ENCODE measurements at regions not wholly inside any gene's neighbourhood (a gene's known extent, or its start where the extent isn't known, plus 50 kb on each side); places are given as distances from the start of the nearest gene placed in this dataset.

DNA sequence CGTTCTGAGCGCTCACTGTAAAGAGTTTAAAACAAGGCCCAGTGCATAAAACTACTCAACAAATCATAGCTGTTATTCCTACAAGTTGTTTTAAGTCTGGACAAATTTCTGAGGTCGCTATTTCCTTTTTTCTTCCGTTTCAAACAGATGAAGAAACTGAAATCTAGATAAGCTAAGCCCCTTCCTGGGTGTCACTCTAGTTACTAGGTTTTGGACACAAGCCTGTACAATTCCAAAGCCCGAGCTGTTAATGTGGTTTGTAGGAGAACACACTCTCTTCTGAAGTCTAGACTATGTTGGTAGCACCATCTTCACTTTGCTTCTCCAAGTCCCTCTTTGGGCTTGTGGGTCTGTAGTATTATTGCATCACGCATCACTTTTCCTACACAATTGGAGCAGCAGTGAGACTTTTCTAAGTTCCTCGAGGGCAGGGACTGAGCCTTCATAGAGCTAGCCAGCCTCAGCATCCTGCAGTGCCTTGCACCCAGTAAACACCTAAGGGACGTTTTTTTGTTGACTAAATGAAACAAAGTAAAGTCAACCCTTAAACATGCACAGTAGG, 142.6 kb upstream of the PROK2 start:
- intact Hi-C loops (cut with micrococcal nuclease) = no loop called here

DNA sequence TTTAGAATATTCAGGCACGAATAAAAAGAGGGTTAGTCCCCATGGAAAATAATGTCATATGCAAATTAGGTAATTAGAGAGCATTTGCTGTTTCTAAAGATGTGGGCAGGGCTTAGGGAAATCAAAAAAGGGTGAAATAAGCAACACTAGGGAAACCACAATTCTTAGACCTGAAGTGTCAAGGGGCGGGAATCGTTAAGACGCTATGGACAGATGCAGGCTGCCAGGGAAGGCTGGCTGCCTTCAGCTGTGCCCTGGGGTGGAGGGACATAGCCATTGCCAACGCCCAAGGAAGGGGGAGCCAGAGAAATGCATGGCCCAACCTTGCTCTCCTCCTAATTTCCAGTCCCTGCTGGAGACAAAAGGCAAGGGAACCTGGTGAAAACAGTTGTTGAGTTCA, 141.7 kb upstream of the PROK2 start:
- intact Hi-C loops (cut with micrococcal nuclease) = loop anchor here (1.0 kb wide), 1 partner anchor 896 kb away; no protein-coding TSS in a partner anchor

DNA sequence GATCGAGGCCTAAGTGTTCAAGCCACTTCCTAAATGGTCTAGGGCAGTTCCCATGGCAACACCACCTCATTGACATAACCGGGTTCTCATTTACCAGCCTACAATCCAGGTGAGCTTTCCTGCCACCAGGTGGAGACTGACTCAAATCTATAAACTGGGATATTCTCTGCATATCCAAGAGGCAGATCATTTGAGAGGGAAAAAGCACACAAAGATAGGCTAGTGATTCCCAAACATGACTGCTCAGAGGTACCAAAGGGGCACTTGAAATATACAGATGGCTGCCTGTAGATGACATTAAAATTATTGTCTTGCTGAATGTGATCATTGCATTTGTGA, 141.3 kb upstream of the PROK2 start:
- intact Hi-C loops (cut with micrococcal nuclease) = loop anchor here (1.0 kb wide), 1 partner anchor 896 kb away; no protein-coding TSS in a partner anchor

DNA sequence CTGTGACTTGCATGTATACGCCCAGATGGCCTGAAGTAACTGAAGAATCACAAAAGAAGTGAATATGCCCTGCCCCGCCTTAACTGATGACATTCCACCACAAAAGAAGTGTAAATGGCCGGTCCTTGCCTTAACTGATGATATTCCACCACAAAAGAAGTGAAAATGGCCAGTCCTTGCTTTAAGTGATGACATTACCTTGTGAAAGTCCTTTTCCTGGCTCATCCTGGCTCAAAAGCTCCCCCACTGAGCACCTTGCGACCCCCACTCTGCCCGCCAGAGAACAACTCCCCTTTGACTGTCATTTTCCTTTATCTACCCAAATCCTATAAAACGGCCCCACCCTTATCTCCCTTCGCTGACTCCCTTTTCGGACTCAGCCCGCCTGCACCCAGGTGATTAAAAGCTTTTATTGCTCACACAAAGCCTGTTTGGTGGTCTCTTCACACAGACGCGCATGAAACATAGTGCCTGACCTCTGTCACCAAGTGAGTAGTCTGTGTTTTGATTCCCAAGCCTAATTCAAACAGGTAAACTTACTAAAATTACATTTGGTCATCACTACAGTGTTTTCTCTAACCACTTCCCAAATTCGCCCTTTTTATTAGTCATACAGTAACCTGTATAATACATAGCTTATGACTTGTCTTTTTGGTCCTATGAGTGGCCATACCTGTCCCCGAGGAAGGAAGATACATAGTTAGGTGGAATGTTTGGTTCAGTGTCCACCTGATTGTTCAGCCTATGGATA, 140.7 kb upstream of the PROK2 start:
- intact Hi-C loops (cut with micrococcal nuclease) = loop anchor here (1.0 kb wide), 1 partner anchor 897 kb away; no protein-coding TSS in a partner anchor

DNA sequence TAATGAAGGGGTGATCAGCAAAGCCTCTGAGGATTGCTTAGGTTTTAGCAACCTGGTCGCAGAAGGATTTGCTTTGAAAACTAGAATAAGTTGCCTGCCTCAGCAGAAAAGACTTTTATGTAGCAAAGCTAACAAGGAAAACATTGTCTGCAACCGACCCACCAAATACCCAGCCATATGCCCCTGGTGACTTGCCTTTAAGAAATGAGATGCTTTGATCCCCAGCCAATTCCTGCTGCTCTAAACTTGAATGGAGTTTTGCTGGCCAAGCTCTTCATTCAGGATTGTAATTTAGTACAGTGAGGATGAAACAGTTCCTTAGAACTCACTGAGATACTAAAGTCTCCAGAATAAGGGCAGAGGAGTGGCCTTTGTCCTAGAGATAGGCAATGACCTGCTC, 139.8 kb upstream of the PROK2 start:
- intact Hi-C loops (cut with micrococcal nuclease) = no loop called here

DNA sequence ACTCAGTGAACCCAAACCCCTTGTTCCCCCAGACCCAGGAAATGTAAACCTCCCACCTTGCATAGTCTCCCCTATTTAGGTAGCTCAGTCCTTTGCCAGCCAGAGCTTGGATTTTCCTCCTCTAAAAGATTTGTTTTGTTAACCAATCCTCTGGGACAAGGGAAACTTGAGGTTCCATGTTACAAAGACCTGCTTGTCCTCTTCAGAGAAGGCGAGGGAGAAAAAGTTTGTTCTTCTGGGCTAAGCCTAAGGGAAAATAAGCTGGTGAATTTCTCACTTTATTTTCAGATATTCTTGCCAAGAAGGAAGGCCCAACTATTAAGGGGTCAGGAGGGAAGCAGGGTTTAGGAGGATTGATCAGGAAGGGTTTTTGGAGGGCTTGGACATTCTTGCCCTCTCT, 136.1 kb upstream of the PROK2 start:
- intact Hi-C loops (cut with micrococcal nuclease) = no loop called here

DNA sequence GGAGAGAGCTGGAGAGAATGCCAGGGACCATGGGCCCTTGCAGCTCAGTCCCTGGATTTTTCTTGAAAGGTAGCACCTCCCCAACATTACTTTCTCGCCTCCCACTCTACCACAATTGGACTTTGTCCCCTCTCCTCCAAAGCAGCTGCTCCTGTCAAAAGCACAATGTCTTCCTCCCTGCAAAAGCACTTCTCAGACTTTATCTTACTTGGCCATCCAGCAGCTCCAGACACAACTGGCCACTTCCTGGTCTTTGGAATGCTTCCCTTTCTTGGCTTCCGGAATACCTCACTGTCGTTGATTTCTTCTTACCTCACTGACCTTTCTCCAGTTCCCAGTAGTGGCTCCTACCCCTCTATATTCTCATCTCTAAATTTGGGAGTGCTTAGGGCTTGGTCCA, 134.6 kb upstream of the PROK2 start:
- intact Hi-C loops (cut with micrococcal nuclease) = no loop called here

DNA sequence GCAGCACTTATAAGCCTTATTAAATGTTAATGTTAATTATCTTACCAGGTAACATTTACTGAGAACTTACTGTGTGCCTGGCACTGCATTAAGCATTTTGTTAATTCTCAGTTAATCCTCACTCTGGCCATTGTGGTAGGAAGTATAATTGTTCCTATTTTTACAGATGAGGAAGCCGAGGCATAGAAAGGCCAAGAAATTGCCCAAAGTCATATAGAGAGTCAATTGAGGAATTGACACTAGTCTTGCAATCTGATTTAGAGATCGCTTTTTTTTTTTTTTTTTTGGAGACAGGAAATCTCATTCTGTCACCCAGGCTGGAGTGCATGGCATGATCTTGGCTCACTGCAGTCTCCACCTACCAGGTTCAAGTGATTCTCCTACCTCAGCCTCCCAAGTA, 132.6 kb upstream of the PROK2 start:
- intact Hi-C loops (cut with micrococcal nuclease) = no loop called here

DNA sequence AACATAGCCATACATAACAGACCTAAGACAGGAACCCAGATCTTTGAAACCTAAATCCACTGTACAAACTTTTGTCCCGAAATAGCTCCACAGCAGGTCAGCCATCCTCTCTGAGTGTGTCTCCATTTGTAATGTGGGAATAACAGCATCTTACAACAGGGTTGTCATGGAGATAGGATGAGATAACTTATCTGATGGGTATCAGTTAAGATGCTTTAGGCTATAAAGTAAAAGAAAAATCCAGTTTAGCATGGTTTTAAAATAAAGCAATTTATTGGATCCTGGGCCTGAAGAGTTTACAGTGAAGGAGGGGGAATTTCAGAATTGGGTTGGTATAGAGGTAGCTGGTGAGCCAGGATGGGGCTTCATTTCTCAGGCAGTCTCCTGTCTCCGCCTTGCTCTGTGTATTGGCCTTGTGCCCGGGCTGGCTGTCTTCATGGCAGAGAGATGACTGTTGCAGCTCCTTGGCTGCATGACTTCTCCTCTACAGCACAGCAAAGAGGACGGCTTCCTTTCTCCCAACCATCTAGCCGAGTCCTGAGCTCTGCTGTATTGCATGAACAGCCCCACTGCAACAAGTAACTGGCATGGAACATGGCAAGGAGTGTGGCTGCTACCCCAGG, 131.9 kb upstream of the PROK2 start:
- intact Hi-C loops (cut with micrococcal nuclease) = no loop called here

DNA sequence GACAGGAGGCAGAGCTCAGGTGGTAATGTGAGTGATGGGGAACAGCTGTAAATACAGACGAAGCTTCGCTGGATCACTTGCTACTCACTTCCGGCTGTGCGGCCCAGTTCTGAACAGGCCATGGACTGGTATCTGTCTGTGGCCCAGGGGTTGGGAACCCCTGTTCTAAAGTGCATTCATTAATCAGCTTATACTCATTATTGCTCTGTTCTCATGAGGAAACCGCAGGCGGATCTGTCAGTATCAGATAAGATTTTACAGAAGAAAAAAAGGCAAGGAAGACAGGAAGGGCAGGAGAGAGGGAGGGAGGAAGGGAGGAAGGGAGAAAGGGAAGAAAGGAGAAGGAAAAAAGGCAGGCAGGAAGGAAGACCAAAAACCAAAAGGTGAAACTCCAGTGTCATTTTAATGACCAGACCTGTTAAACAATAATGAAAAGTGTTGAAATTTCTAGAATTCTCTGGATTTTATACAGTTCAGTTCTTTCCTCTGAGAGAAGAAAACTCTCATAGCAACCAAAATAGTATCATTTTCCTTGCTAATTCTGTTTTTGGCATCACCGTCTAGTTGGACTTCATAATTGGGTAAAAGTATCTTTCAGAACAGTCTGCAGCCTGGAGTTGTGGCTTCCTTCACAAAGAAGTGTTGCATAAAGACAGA, 128.0 kb upstream of the PROK2 start:
- intact Hi-C loops (cut with micrococcal nuclease) = no loop called here

DNA sequence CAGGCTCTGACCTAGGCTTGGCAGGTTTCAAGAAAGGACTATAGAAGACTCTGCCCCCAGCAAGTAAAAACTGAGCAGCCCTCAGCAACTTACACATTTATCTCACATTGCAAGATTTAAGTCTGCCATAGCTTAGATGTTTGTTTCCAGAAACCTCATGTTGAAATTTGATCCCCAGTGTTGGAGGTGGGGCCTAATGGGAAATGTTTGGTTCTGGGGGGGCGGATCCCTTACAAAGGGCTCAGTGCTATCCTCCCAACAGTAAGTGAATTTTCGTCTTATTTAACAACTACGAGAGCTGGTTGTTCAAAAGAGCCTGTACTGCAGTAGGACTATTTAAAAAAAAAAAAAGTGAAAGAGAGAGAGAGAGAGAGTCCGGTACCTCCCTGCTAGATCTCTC, 125.2 kb upstream of the PROK2 start:
- intact Hi-C loops (cut with micrococcal nuclease) = no loop called here

DNA sequence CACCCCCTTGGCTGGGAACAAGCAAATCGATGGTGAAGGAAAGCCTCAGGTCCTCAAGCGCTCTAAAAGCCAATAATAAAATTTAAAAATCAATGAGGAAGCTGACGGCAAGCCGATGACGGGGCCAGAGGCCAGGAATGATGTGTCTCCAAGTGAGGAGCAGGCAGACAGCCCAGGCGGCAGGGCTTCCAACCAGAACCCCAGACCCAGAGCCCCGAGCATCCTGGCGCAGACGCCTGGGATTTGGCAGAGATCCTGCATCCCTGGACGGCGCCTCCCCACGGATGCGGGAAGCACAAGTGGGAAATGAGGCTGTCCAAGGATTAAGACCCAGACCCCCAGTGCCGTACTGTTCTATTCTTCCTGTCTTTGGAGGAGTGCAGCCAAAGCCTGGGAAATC, 123.0 kb upstream of the PROK2 start:
- intact Hi-C loops (cut with micrococcal nuclease) = no loop called here

DNA sequence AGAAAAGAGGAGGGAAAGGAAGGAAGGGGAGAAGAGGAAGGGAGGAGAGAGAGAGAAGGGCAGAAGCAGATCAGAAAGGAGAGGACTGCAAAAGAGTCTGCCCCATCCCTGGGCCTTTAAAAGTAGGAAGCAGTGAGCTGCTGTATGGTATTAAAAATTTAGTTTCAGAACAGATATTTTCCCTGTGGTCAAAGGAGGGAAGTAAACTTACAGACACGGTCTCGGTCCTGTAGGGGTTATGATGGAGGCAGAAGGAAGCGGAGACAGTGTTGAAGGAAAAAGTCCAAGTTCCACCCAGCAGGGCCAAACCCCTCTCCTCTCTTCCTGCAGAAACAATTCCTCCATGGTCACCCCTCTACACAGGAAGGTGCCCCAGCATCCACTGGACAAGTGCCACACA, 122.0 kb upstream of the PROK2 start:
- intact Hi-C loops (cut with micrococcal nuclease) = no loop called here

DNA sequence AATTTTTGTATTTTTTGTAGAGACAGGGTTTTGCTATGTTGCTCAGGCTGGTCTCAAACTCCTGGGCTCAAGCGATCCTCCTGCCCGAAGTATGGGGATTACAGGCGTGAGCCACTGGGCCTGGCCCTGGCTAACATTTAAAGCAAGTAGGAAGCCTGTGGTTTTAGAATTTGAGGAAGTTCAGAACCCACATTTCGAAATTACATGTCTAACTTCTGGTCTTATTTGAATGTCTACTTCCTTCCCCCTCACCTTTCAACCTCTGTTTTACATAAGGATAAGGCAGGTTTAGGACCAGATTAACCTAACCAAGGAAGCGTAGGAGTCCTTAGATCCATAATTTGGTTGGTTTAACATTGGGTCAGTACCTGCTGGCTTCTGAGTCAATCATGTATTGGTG, 120.5 kb upstream of the PROK2 start:
- intact Hi-C loops (cut with micrococcal nuclease) = no loop called here

DNA sequence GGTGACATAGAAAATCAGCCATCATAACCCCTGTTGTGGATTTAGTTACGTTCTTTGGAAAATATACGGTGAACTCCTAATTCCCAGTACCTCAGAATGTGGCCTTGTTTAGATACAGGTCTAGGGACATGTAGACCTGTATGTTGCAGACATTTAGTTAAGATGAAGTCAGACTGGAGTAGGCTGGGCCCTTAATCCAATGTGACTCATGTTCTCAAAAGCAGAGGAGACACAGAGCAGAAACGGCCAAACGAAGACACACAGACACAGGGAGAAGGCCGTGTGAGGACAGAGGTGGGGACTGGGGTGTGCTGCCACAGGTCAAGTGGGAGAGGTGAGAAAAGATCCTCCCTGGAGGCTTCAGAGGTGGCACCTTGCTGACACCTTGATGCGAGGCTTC, 119.0 kb upstream of the PROK2 start:
- intact Hi-C loops (cut with micrococcal nuclease) = no loop called here

DNA sequence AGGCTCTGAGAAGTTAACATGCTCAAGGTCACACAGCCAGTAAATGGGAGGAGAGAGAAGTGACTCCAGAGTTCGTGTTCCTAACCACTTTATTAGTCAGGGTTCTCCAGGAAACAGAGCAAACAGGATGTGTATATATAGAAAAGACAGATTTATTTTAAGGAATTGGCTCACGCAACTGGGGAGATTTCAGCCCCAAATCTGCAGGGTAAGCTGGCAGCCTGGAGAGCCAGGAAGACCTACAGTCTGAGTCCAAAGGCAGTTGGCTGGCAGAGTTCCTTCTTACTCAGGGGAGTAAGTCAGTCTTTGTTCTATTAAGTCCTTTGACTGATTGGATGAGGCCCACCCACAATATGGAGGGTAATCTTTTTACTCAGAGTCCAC, 118.2 kb upstream of the PROK2 start:
- intact Hi-C loops (cut with micrococcal nuclease) = no loop called here

DNA sequence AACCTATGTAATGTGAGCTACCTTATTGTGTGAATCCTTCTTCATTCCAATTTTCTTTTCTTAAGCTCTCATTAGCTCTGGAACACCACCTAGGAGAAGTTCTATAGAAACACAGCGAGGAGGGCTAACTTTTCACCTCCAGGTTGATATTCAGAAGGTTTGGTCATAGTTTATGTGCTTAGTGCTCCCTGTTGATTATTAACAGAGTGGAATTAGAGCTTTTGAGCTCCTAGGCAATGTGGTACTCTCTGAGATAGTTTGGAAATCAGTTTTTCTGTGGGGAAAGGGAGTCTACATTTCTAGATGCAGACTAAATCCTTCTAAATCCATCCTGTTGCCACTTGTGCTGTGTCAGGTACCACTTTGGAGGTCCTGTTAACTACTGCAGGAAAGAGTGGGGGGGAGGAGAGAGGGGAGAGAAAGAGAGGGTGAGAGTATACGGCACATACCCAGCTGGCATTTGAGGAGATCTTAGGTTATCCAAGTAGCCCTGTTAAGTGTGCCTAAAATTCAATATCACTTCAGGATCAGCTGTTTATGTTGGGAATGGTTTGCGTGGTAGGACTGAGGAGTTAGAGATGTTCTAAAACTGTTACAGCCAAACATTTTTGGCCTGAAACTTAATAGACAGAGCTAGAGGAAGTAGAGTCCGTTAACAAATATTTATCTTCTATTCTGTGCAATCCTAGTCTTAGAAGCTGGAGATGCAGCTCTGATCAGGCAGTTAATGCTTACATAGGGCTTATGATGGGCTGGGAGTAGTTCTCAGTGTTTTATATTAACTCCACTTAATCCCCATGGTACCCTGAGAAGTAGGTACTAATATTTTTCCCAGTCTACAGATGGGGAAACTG, 117.5 kb upstream of the PROK2 start:
- intact Hi-C loops (cut with micrococcal nuclease) = no loop called here

DNA sequence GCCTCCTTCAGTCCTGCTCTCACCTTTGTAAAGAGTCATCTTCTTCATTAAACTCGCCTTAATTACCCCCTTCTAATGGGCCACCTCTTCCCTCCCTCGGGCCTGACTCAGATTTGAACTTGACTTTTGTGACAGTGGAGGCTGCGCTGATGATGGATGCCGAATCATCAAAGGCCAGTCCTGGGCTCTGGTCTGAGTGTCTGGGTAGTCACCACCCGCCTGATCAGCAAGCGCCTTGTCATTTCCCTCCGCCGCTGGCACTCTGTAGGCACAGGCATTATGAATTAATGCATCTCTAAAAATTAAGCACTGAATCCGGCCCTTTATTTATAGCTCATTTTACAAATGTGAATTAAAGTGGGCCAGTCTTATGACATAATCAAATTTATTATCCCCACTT, 116.7 kb upstream of the PROK2 start:
- intact Hi-C loops (cut with micrococcal nuclease) = no loop called here

DNA sequence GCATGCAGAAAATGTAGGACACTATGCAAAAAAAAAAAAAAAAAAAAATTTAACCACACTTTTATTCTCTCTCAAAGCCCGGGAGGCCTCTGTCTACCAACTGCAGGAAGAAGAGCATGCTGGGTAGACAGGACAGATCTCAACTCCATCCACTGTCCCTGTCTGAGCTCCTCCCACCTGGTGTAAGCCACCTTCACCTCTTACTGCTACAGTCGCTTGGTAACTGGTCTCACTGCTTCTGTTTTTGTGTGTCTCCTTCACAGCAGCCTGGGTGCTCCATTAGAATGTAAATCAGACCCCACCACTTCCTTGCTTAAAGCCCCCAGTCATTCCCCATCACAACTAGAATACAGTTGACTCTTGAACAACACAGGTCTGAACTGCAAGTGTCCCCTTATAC, 115.1 kb upstream of the PROK2 start:
- intact Hi-C loops (cut with micrococcal nuclease) = no loop called here

DNA sequence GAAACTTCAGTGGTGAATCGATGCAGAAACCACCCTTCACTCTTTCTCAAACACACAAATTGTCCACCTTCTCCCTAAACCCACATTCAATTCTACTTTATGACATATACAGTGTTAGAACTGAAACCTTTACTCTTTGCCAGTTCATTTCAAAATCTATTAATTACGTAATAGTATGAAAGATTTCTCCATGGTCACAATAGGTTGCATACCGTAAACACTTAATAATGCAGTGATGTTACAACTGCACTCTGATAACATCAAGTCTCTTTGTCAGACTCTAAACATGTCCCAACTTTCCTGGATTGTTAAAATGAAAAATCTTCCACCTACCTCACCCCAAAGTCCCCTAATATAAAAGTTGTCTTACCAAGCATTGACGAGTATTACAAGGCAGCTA, 111.8 kb upstream of the PROK2 start:
- intact Hi-C loops (cut with micrococcal nuclease) = no loop called here

DNA sequence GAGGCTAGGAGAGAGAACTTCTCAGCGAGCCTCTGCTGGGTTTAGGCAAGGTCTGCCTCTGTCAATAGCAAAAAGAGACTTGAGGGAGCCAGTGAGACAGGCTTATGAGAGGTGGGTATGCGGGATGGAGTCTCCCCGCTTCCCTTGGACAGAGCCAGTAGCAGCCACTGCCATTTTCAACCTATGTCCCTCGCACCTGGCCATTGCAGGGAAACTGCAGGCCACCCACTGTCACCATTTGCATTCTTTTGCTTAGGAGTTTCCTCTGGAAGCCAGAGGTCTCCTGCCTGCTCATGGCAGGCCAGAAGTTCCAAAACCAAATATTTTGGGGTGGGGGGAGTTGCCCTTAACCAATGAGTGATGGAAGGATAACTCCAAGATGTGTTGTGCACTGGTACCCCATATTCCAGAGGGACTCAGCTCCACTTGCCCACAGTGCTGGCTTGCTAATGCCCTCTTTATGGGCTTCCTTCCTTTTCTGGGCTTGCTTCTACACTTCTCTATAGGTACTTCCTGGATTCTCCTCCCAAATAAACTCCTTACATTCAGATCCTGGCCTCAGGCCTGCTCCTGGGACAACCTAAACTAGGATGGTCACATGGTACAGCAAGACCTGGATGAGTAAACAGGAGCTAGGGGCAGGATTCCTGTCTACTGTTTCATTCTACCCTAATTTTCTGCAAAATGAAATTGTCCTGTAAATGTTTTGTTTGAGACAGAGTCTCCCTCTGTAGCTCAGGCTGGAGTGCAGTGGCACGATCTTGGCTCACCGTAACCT, 108.9 kb upstream of the PROK2 start:
- intact Hi-C loops (cut with micrococcal nuclease) = no loop called here

Measured in T-helper 1 cell treated with Interleukin-12 subunit alpha and Interleukin-12 subunit beta and Interleukin-4 antibody, amounts not matched to agents 30 ng/mL and 1 ng/mL, for 36 hours (primary cell).